H9 (cell line): ENCODE measurements at regions not wholly inside any gene's neighbourhood (a gene's known extent, or its start where the extent isn't known, plus 50 kb on each side); places are given as distances from the start of the nearest gene placed in this dataset.

Experiments
- DNase-seq: peaks from one replicate; pipeline ENCODE4 v3.0.0-alpha.2; 2017
- H2AFZ ChIP-seq: one replicate; pipeline ENCODE4 v1.6.1; 2013; ENCODE audit warnings: mild to moderate bottlenecking, low read length, control low read depth, moderate library complexity
- H2AK5ac ChIP-seq: 2 replicates; pipeline ENCODE4 v1.6.1; 2013; ENCODE audit warnings: low read length, control low read depth, mixed read lengths; ENCODE audit not compliant: insufficient read length
- H2BK120ac ChIP-seq: one replicate; pipeline ENCODE4 v1.6.1; 2013; ENCODE audit warnings: low read depth, mild to moderate bottlenecking, low read length, control low read depth, inconsistent platforms; ENCODE audit not compliant: poor library complexity, severe bottlenecking
- H2BK12ac ChIP-seq: 2 replicates; pipeline ENCODE4 v1.6.1; 2013; ENCODE audit warnings: low read length, control low read depth, mixed read lengths, low read depth; ENCODE audit not compliant: insufficient read length
- H2BK15ac ChIP-seq: 2 replicates; pipeline ENCODE4 v1.6.1; 2013; ENCODE audit warnings: low read depth, low read length, control low read depth
- H2BK20ac ChIP-seq: one replicate; pipeline ENCODE4 v1.6.1; 2013; ENCODE audit warnings: low read depth, mild to moderate bottlenecking, low read length, control low read depth, inconsistent platforms; ENCODE audit not compliant: poor library complexity, severe bottlenecking
- H2BK5ac ChIP-seq: 2 replicates; pipeline ENCODE4 v1.6.1; 2013; ENCODE audit warnings: low read length, control low read depth, mixed read lengths; ENCODE audit not compliant: insufficient read length
- H3K14ac ChIP-seq: 2 replicates; pipeline ENCODE4 v1.6.1; 2013; ENCODE audit warnings: low read length, control low read depth; ENCODE audit not compliant: insufficient read depth
- H3K18ac ChIP-seq: 2 replicates; pipeline ENCODE4 v1.6.1; 2013; ENCODE audit warnings: low read depth, mild to moderate bottlenecking, mixed read lengths, low read length, control low read depth; ENCODE audit not compliant: insufficient read length
- H3K23ac ChIP-seq: 2 replicates; pipeline ENCODE4 v1.6.1; 2013; ENCODE audit warnings: low read length, control low read depth, mixed read lengths, low read depth; ENCODE audit not compliant: insufficient read length
- H3K23me2 ChIP-seq: 2 replicates; pipeline ENCODE4 v1.6.1; 2013; ENCODE audit warnings: low read depth, mild to moderate bottlenecking, mixed read lengths, low read length, control low read depth; ENCODE audit not compliant: insufficient read length, poor library complexity, severe bottlenecking
- H3K27ac ChIP-seq: 2 replicates; pipeline ENCODE4 v1.5.1; 2013; ENCODE audit warnings: low read length, control low read depth, mixed read lengths, low read depth; ENCODE audit not compliant: insufficient read length
- H3K27me3 ChIP-seq: 2 replicates; pipeline ENCODE4 v1.6.1; 2013; ENCODE audit warnings: low read length, control low read depth, inconsistent platforms; ENCODE audit not compliant: insufficient read depth
- H3K4ac ChIP-seq: 2 replicates; pipeline ENCODE4 v1.6.1; 2013; ENCODE audit warnings: low read depth, mild to moderate bottlenecking, control low read depth, inconsistent platforms, low read length, moderate library complexity
- H3K4me1 ChIP-seq: 2 replicates; pipeline ENCODE4 v1.6.1; 2013; ENCODE audit warnings: low read length, control low read depth, inconsistent platforms; ENCODE audit not compliant: insufficient read depth
- H3K4me2 ChIP-seq: 2 replicates; pipeline ENCODE4 v1.6.1; 2013; ENCODE audit warnings: low read length, control low read depth, mixed read lengths; ENCODE audit not compliant: insufficient read length, insufficient read depth
- H3K56ac ChIP-seq: 2 replicates; pipeline ENCODE4 v1.6.1; 2013; ENCODE audit warnings: low read depth, mild to moderate bottlenecking, mixed read lengths, low read length, control low read depth; ENCODE audit not compliant: insufficient read length
- H3K79me1 ChIP-seq: 2 replicates; pipeline ENCODE4 v1.6.1; 2013; ENCODE audit warnings: low read depth, mild to moderate bottlenecking, moderate library complexity, low read length, control low read depth, inconsistent platforms; ENCODE audit not compliant: insufficient read depth, poor library complexity, severe bottlenecking
- H3K79me2 ChIP-seq: 2 replicates; pipeline ENCODE4 v1.6.1; 2013; ENCODE audit warnings: low read length, control low read depth, inconsistent platforms; ENCODE audit not compliant: insufficient read depth
- H3K9ac ChIP-seq: 2 replicates; pipeline ENCODE4 v1.6.1; 2013; ENCODE audit warnings: low read length, control low read depth, mixed read lengths; ENCODE audit not compliant: insufficient read length; ENCODE audit errors: extremely low read depth
- H3K9me3 ChIP-seq: one replicate; pipeline ENCODE4 v1.6.1; 2013; ENCODE audit warnings: low read depth, low read length, inconsistent platforms; ENCODE audit not compliant: control insufficient read depth
- H3T11ph ChIP-seq: one replicate; pipeline ENCODE4 v1.6.1; 2013; ENCODE audit warnings: mild to moderate bottlenecking, low read length, control low read depth, inconsistent platforms
- H4K20me1 ChIP-seq: one replicate; pipeline ENCODE4 v1.6.1; 2013; ENCODE audit not compliant: control insufficient read depth, insufficient read length, insufficient read depth
- H4K5ac ChIP-seq: 2 replicates; pipeline ENCODE4 v1.6.1; 2013; ENCODE audit warnings: low read depth, mild to moderate bottlenecking, mixed read lengths, low read length, control low read depth; ENCODE audit not compliant: insufficient read length
- H4K8ac ChIP-seq: replicated peaks from 2 replicates; pipeline ENCODE4 v1.6.1; 2013; ENCODE audit warnings: low read length, control low read depth, mixed read lengths, low read depth; ENCODE audit not compliant: insufficient read length
- H4K91ac ChIP-seq: 2 replicates; pipeline ENCODE4 v1.6.1; 2013; ENCODE audit warnings: low read depth, mild to moderate bottlenecking, moderate library complexity, mixed read lengths, low read length, control low read depth; ENCODE audit not compliant: insufficient read length
- H3K27ac Mint-ChIP-seq, 3 experiments: 2 replicates in 2 of 3; 3 replicates in 1 of 3; pipeline ENCODE4 v1.8.0; 2020 to 2021; ENCODE audit warnings: mixed read lengths in 3 of 3, mild to moderate bottlenecking in 1 of 3, moderate library complexity in 1 of 3
- H3K27me3 Mint-ChIP-seq: 2 replicates; pipeline ENCODE4 v1.8.0; 2021; ENCODE audit warnings: low read depth, mild to moderate bottlenecking, moderate library complexity, mixed read lengths
- H3K36me3 Mint-ChIP-seq, 3 experiments: 2 replicates in 2 of 3; 3 replicates in 1 of 3; pipeline ENCODE4 v1.8.0; 2020 to 2021; ENCODE audit warnings: low read depth in 3 of 3, mixed read lengths in 3 of 3; ENCODE audit not compliant: insufficient read depth in 1 of 3
- H3K4me1 Mint-ChIP-seq, 2 experiments: 2 replicates each; pipeline ENCODE4 v1.8.0; 2020; ENCODE audit warnings: mixed read lengths in 2 of 2
- H3K4me3 Mint-ChIP-seq, 2 experiments: 2 replicates in 1 of 2; 3 replicates in 1 of 2; pipeline ENCODE4 v1.8.0; 2020 to 2021; ENCODE audit warnings: mild to moderate bottlenecking in 2 of 2, mixed read lengths in 2 of 2, moderate library complexity in 1 of 2
- H3K9me3 Mint-ChIP-seq, 2 experiments: 2 replicates in 1 of 2; 3 replicates in 1 of 2; pipeline ENCODE4 v1.8.0; 2020; ENCODE audit warnings: mild to moderate bottlenecking in 2 of 2, mixed read lengths in 2 of 2, moderate library complexity in 1 of 2
- WGBS: extraction: QIAGEN DNeasy Blood & Tissue Kit; methylation state at CpG from one replicate; pipeline ENCODE4 v1.1.7; 2013; ENCODE audit warnings: missing lambda C conversion rate, low lambda C conversion rate, mixed read lengths; ENCODE audit not compliant: insufficient read length; ENCODE audit errors: extremely low coverage; 5-methylcytosine and 5-hydroxymethylcytosine counted together
- TF ChIP-seq, protein P1 (sequence below): fragments of 200-600 bp; sonication (generic); conservative IDR thresholded peaks from 3 replicates; pipeline ENCODE4 v1.8.0; 2021; ENCODE audit warnings: antibody characterized with exemption, mild to moderate bottlenecking

DNA sequence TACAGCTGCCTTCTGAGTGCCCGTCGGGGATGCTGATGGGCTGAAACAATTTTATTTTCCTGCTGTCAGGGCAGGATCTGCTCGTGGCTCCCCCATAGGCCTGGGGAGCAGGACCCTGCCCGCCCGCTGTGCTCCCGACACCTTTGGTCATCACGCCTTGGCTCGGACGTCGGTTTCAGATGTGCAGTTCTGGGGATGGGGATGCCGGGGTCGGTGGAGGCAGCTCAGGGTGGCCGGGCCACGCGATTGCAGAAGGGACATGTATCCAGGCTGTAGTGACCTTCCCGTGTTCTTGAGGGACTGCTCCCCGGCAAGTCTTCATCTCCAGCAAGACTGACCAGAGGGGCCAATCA, 1150.5 kb downstream of the BRD1 start:
- no peak overlapping the region for H2BK20ac ChIP-seq
- WGBS = no CpG with 5 or more reads among the region's 17 CpGs
- H3K27me3 Mint-ChIP-seq = no peaks in the 10 kb centered on the region; the same call in none of the 2 replicates
- no peak overlapping the region for H2AFZ ChIP-seq
- TF ChIP-seq, protein P1, sequence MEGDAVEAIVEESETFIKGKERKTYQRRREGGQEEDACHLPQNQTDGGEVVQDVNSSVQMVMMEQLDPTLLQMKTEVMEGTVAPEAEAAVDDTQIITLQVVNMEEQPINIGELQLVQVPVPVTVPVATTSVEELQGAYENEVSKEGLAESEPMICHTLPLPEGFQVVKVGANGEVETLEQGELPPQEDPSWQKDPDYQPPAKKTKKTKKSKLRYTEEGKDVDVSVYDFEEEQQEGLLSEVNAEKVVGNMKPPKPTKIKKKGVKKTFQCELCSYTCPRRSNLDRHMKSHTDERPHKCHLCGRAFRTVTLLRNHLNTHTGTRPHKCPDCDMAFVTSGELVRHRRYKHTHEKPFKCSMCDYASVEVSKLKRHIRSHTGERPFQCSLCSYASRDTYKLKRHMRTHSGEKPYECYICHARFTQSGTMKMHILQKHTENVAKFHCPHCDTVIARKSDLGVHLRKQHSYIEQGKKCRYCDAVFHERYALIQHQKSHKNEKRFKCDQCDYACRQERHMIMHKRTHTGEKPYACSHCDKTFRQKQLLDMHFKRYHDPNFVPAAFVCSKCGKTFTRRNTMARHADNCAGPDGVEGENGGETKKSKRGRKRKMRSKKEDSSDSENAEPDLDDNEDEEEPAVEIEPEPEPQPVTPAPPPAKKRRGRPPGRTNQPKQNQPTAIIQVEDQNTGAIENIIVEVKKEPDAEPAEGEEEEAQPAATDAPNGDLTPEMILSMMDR = no peak
- H4K20me1 ChIP-seq = no peaks in the 10 kb centered on the region
- peaks cover 7% of the 10 kb centered on the region for H3K9me3 ChIP-seq
- no peaks in the 10 kb centered on the region for H3K79me1 ChIP-seq
- no peak overlapping the region for H4K8ac ChIP-seq
- H3K27ac ChIP-seq = no peak overlapping the region
- H3K4ac ChIP-seq = no peak overlapping the region
- H3K4me2 ChIP-seq = no peak overlapping the region
- peak overlapping the region in 1 of 2 experiments; percentile 40; a peak in 1 of 5 replicates for H3K4me3 Mint-ChIP-seq
- H2BK120ac ChIP-seq = no peak overlapping the region
- no peak overlapping the region for H3K14ac ChIP-seq
- no peak overlapping the region for H3K18ac ChIP-seq
- no peaks in the 10 kb centered on the region for H3K23me2 ChIP-seq
- no peak overlapping the region for H3T11ph ChIP-seq
- H2BK12ac ChIP-seq = no peak overlapping the region
- H3K36me3 Mint-ChIP-seq = peaks cover 9 to 17% (median 16%) of the 10 kb centered on the region in 3 experiments
- H3K23ac ChIP-seq = no peak overlapping the region
- H3K9ac ChIP-seq = no peak overlapping the region
- H3K27me3 ChIP-seq = no peaks in the 10 kb centered on the region
- no peak overlapping the region for H2AK5ac ChIP-seq
- peaks cover 9 to 10% of the 10 kb centered on the region in 2 experiments for H3K9me3 Mint-ChIP-seq
- H2BK5ac ChIP-seq = no peak overlapping the region
- no peaks in the 10 kb centered on the region for H3K4me1 ChIP-seq
- no peaks in the 10 kb centered on the region for H3K79me2 ChIP-seq
- H4K5ac ChIP-seq = no peak overlapping the region
- H2BK15ac ChIP-seq = no peak overlapping the region
- DNase-seq = no peak
- H4K91ac ChIP-seq = no peak overlapping the region
- H3K4me1 Mint-ChIP-seq = peaks cover 0 to 5% of the 10 kb centered on the region in 2 experiments; a peak in 2 of 4 replicates
- H3K27ac Mint-ChIP-seq = no peak overlapping the region
- H3K56ac ChIP-seq = no peak overlapping the region
